IPS-20b (cell line): ENCODE measurements at regions not wholly inside any gene's neighbourhood (a gene's known extent, or its start where the extent isn't known, plus 50 kb on each side); places are given as distances from the start of the nearest gene placed in this dataset.

ENCODE experiments used
- H3K27ac ChIP-seq: one replicate; pipeline ENCODE4 v1.5.1; 2013; ENCODE audit warnings: low read length
- H3K27me3 ChIP-seq: 2 replicates; pipeline ENCODE4 v1.6.1; 2013; ENCODE audit warnings: mild to moderate bottlenecking, low read length, inconsistent platforms; ENCODE audit not compliant: insufficient read depth
- H3K36me3 ChIP-seq: 2 replicates; pipeline ENCODE4 v1.6.1; 2013; ENCODE audit warnings: low read depth, mild to moderate bottlenecking, inconsistent platforms, low read length, moderate library complexity; ENCODE audit not compliant: insufficient read depth
- H3K4me1 ChIP-seq: 2 replicates; pipeline ENCODE4 v1.6.1; 2013; ENCODE audit warnings: mild to moderate bottlenecking, control low read depth, inconsistent platforms, low read length, moderate library complexity; ENCODE audit not compliant: insufficient read depth
- H3K4me3 ChIP-seq: 2 replicates; pipeline ENCODE4 v1.5.1; 2013; ENCODE audit warnings: mild to moderate bottlenecking, low read length, inconsistent platforms
- H3K9ac ChIP-seq: 2 replicates; pipeline ENCODE4 v1.6.1; 2013; ENCODE audit warnings: low read depth, mild to moderate bottlenecking, inconsistent platforms, low read length, moderate library complexity
- H3K9me3 ChIP-seq: 2 replicates; pipeline ENCODE4 v1.6.1; 2013; ENCODE audit warnings: mild to moderate bottlenecking, low read depth, low read length, inconsistent platforms; ENCODE audit not compliant: insufficient read depth

DNA sequence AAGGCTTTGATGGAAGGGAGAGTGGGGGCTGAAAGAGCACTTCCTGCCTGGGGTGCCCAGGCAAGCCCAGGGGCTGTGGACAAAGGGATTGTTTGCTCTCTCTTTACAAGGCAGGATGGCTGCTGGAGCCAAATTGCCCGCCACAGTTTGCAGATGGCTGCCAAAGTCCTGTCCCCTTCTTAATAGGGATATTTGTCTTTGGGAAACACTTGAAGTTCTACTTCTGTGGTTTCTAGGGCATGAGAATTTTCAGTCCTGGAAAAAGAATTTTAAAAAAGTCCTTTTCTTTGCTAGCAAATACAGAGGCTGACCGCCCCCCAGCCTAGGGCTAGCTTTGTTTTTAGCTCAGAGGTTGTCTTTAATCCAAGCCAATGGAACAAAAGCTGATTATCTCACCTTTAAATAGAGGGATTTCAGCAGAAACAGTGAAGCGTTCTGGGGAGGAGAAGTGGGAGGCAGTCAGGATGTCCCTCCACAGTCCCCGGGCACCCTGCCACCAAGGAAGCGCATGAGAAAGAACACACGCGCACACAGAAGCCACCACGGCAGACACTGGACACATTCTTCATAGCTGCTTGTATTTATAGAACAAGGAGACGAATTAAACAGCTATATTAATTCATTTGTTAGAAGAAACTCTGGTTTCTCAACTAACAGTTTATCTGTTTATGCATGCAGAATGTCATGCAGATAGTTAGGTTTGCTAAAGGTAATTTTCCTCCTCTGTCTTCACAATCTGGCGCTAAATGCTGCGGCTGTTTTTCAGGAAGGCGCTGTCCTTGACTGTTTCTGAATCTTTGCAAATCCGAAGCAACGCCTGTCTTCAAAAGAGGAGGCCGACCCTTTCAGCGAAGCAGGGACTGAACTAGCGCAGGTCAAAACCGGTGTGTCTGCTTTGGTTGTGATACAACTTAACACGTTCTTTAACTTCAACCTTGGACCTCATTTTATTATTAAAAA is 736.9 kb downstream of the QKI start:
- no peaks in the 10 kb centered on the region for H3K9me3 ChIP-seq
- H3K4me1 ChIP-seq, result peaks cover 6% of the 10 kb centered on the region; the same call in 1 of the 2 replicates
- peak overlapping the region; percentile 54 for H3K27ac ChIP-seq
- no peaks in the 10 kb centered on the region for H3K27me3 ChIP-seq
- H3K9ac ChIP-seq, result 0 out of 2 replicates have a peak overlapping the region, but pooled peaks have one; percentile 18
- no peaks in the 10 kb centered on the region for H3K36me3 ChIP-seq
- H3K4me3 ChIP-seq, result no peak overlapping the region

DNA sequence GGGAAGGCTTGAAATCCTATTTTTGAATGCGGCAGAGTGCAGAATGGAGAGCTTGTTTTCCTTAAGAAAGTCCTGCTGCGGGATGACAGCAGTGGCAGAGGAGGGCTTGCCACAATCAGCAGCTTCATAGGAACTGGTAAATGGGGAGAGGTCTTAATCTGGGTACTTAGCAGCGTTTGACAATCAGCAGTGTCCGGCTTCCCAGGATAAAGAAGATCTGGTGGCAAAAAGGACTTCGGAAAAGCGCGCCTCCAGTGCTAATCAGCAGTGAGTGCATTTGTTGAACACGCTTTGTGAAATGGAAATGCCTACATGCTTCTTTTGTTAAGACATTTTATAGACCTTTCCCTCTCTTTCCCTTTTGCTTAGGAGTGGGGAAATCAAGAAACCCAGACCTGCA is 735.7 kb downstream of the QKI start:
- no peak overlapping the region for H3K27ac ChIP-seq

DNA sequence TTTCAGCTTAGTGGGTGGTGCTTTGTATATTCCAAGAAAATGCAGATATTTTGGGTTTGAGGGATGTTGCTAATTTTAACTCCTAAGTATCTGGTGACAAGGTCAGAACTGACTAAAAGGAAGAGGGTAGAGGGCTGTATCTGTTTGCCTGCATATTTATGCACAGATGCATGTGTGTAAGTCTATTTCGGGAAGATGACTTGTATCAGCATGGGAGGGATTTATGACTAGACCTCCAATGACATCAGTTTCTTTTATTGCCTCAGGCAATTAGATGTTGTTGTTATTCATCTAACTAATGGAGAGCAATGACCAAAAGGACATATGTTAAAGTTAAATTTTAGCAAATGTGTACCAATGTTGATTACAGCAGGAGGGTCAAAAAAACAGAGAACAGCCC is 734.3 kb downstream of the QKI start:
- H3K27ac ChIP-seq, result no peak overlapping the region
- H3K4me1 ChIP-seq, result peaks cover 6% of the 10 kb centered on the region; the same call in 1 of the 2 replicates
- no peaks in the 10 kb centered on the region for H3K36me3 ChIP-seq
- no peak overlapping the region for H3K4me3 ChIP-seq
- H3K9ac ChIP-seq, result no peak overlapping the region
- no peaks in the 10 kb centered on the region for H3K9me3 ChIP-seq
- H3K27me3 ChIP-seq, result no peaks in the 10 kb centered on the region

More for the DNA sequence above, 735.7 kb downstream of the QKI start:
- Histone ChIP-seq H3K27me3 (no peaks in the 10 kb centered on the region), H3K36me3 (no peaks in the 10 kb centered on the region), H3K9ac (no peak overlapping the region), H3K9me3 (no peaks in the 10 kb centered on the region), H3K4me1 (peaks cover 6% of the 10 kb centered on the region; the same call in 1 of the 2 replicates), H3K4me3 (no peak overlapping the region)

DNA sequence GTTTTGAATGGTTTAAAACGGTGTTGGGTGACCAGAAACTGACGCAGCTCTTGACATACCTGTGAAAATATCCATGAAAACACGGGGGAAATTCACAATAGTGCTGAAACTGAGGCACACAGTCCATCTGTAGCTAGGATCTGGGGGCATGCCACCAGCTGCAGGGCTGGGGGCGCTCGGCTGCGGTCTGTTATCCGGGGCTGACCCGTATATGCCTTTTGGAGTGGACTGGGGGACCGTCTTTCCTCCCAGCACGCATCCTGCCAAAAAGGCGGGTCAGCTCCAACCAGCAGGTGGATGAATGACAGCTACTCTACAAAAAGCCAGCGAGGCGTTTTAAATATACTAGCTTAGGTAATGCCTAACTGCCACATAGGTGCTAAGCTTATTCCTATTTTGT is 729.8 kb downstream of the QKI start:
- no peaks in the 10 kb centered on the region for H3K27me3 ChIP-seq
- H3K4me1 ChIP-seq, result 0 out of 2 replicates have a peak, but pooled peaks cover 2% of the 10 kb centered on the region
- H3K4me3 ChIP-seq, result no peak overlapping the region
- H3K36me3 ChIP-seq, result no peaks in the 10 kb centered on the region
- H3K9ac ChIP-seq, result no peak overlapping the region
- H3K27ac ChIP-seq, result no peak overlapping the region
- no peaks in the 10 kb centered on the region for H3K9me3 ChIP-seq

DNA sequence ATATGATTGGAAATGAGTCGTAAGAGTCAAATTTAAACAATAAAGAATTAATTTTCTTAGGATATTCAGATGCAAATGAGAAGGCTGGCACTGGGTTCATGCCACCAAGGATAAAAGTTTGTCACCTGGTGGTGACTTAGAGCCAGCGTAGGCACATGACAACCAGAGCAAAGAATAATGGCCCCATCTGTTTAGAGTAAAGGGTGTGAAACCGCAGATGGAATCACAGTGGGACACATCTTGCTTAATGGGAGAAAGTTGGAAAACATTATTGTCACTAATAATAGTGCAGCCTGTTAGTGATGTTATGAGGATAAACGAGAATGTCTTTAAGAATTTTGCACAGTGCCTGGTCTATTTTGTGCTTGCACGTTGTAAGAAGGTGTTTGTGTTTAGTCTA is 727.8 kb downstream of the QKI start:
- H3K27me3 ChIP-seq, result no peaks in the 10 kb centered on the region
- H3K36me3 ChIP-seq, result no peaks in the 10 kb centered on the region
- H3K4me3 ChIP-seq, result no peak overlapping the region
- H3K27ac ChIP-seq, result no peak overlapping the region
- H3K9ac ChIP-seq, result no peak overlapping the region
- no peaks in the 10 kb centered on the region for H3K4me1 ChIP-seq
- H3K9me3 ChIP-seq, result no peaks in the 10 kb centered on the region

DNA sequence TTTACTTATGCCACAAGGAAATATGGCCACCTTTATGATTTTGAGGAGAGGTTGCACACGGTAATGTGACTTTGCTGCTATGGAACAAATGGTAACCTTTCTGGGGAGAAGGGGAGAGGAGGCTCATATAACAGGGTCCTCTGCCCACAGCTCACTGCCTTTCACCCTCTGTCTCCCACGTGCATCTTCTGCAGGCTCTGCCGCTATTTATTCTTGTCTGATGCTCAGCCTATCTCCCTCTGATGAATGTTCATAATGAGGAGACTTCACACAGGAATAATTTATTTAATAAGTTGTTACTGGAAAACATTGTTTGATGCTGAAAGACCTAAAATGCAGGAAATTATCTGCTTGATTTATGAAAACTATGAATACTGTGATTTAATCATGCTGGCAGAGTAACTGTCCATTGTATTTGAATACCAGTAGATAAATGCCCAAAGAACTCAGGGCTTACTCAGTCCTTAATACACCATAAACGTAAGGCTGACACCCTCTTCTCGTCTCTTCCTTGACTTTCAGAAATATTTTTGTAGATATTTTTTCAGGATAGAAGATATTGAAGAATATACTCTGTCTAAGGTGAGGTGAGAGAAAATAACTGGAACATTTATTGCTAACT is 721.1 kb downstream of the QKI start:
- no peaks in the 10 kb centered on the region for H3K4me1 ChIP-seq
- no peaks in the 10 kb centered on the region for H3K27me3 ChIP-seq
- H3K9me3 ChIP-seq, result no peaks in the 10 kb centered on the region
- no peak overlapping the region for H3K27ac ChIP-seq
- H3K4me3 ChIP-seq, result no peak overlapping the region
- H3K36me3 ChIP-seq, result no peaks in the 10 kb centered on the region
- H3K9ac ChIP-seq, result no peak overlapping the region

DNA sequence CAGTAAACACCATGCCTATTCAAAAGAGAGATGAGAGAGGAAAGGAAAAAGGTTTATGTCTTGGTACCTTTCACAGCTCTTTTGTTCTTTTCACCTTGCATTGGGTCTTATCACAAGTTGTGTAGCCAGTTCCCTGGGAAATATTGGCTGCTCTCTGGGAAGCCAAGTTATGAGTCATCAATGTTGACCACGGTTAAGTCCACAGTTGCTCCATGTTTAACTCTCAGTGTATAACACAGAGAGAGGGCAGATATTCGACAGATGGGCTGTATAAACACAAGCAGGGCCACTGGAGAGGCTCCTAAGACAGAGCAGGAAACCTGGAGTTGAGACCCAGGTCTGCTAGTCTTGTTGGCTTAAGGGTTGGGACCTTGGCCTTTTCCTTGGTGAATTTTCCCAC is 718.6 kb downstream of the QKI start:
- H3K9me3 ChIP-seq, result no peaks in the 10 kb centered on the region
- no peaks in the 10 kb centered on the region for H3K4me1 ChIP-seq
- no peak overlapping the region for H3K9ac ChIP-seq
- H3K36me3 ChIP-seq, result no peaks in the 10 kb centered on the region
- H3K27ac ChIP-seq, result no peak overlapping the region
- H3K27me3 ChIP-seq, result no peaks in the 10 kb centered on the region
- H3K4me3 ChIP-seq, result no peak overlapping the region

DNA sequence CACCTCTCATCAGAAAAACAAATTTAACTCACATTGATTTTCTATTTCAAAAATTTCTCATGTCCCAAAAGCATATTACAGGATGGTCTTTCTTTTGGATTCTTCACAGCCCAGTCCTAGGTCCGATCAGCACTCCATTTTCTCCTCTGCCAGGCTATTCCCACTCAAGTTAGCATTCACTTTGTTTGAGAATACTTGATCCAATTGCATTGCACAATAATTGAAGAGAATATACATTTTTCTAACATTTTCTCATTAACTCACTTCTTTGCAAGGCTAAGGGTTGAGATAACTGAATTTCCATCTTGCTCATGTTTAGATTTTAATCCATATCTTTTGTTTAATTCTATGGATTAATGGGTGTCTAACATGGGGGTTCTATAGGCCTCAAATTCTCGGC is 716.1 kb downstream of the QKI start:
- Histone ChIP-seq H3K4me3 (no peak overlapping the region), H3K27me3 (no peaks in the 10 kb centered on the region), H3K4me1 (no peaks in the 10 kb centered on the region), H3K9ac (no peak overlapping the region), H3K36me3 (no peaks in the 10 kb centered on the region), H3K27ac (no peak overlapping the region), H3K9me3 (no peaks in the 10 kb centered on the region)

DNA sequence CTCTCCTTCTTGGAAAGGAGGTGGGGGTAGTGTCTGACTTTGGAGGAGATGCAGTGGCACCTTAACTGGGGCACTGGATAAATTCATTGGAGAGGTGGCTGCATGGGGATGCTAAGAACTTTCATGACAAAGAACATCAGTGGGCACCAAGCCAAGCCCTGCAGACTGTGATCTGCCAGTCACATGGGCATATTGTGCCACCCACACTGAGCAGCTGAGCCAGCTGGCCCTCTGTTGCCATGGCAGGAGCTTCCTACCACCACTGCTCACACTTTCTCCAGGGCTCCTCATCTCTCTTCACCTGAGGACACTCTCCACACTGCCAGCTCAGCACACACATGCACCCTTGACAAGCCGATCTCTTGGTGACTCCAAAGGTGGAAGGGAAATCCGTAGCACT is 715.6 kb downstream of the QKI start:
- Histone ChIP-seq H3K9ac (no peak overlapping the region), H3K4me3 (no peak overlapping the region), H3K36me3 (no peaks in the 10 kb centered on the region), H3K27me3 (no peaks in the 10 kb centered on the region), H3K4me1 (no peaks in the 10 kb centered on the region), H3K9me3 (no peaks in the 10 kb centered on the region), H3K27ac (no peak overlapping the region)

DNA sequence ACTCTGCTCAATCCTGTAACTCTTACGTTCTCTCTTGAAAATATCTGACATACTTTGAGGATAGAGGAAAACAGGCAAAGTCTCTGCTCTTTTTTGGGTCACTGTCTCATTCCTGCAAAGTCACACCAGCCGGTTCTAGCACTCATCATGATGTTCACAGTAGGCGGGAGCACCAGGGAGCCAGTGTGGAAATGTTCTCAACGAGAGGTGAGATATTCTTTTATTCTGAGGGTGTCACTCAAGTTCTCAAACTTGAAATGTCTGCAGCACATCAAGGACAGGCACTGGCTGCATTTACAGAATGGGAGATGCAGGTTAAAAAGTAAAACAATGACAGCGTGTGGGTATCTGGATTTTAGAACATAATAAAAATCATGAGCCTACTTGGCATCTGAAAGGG is 714.7 kb downstream of the QKI start:
- Histone ChIP-seq H3K4me3 (no peak overlapping the region), H3K4me1 (no peaks in the 10 kb centered on the region), H3K27me3 (no peaks in the 10 kb centered on the region), H3K9ac (no peak overlapping the region), H3K9me3 (no peaks in the 10 kb centered on the region), H3K27ac (no peak overlapping the region), H3K36me3 (no peaks in the 10 kb centered on the region)

DNA sequence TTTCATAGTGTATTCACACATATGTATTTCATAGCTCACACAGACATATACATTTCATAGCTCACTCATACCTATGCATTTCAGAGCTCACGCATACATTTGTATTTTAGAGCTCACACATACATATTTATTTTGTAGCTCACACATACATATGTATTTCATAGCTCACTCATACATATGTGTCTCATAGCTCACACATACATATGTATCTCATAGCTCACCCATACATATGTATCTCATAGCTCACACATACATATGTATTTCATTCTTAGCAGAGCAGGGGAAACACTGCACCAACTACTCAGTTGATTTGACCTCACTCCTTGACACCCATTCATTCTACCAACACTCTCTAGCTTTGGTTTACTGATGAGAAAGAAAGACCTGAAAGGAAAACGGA is 713.6 kb downstream of the QKI start:
- Histone ChIP-seq H3K27ac (no peak overlapping the region), H3K4me1 (no peaks in the 10 kb centered on the region), H3K9me3 (no peaks in the 10 kb centered on the region), H3K27me3 (no peaks in the 10 kb centered on the region), H3K36me3 (no peaks in the 10 kb centered on the region), H3K4me3 (no peak overlapping the region), H3K9ac (no peak overlapping the region)

DNA sequence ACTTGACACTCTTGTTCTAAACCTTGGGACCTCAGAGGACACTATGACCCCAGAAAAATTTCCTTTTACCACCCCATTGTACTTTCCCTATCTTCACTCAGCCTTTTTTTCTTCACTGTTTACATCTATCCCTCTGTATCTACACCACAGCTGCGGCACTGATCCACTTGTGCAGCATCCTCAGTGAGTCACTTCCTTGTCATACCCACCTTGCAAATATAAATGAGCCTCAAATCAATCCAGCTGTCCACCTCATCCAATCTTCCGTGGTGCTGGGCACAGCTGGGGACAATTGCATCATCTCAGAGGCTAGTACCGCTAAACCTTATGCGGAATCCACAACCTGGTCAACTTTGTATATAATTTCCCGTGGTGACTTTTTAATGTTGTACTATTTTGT is 710.5 kb downstream of the QKI start:
- Histone ChIP-seq H3K9me3 (no peaks in the 10 kb centered on the region; the same call in 1 of the 2 replicates), H3K27ac (no peak overlapping the region), H3K4me1 (no peaks in the 10 kb centered on the region), H3K9ac (no peak overlapping the region), H3K4me3 (no peak overlapping the region), H3K27me3 (no peaks in the 10 kb centered on the region), H3K36me3 (no peaks in the 10 kb centered on the region)
